Ureter (tissue), 1 donor: ENCODE measurements at regions not wholly inside any gene's neighbourhood (a gene's known extent, or its start where the extent isn't known, plus 50 kb on each side); places are given as distances from the start of the nearest gene placed in this dataset.
A peak's percentile ranks its signal among the peaks of the same experiment; 100 is the strongest.

ENCODE experiments used
- DNase-seq: peaks from one replicate; pipeline ENCODE4 v3.0.0-alpha.2; 2020; ENCODE audit warnings: low spot score
- donor health status: DM: yes; HTN: yes; CAD: no.

GRCh38 chr2:898319-898718 is 52.3 kb upstream of the SNTG2 start:
- peak; percentile 36 for DNase-seq

- no peak for DNase-seq
Measured at GRCh38 chr2:897091-897490, 53.6 kb upstream of the SNTG2 start.

GRCh38 chr2:893311-893710 is 57.3 kb upstream of the SNTG2 start:
- peak; percentile 42 for DNase-seq

DNA sequence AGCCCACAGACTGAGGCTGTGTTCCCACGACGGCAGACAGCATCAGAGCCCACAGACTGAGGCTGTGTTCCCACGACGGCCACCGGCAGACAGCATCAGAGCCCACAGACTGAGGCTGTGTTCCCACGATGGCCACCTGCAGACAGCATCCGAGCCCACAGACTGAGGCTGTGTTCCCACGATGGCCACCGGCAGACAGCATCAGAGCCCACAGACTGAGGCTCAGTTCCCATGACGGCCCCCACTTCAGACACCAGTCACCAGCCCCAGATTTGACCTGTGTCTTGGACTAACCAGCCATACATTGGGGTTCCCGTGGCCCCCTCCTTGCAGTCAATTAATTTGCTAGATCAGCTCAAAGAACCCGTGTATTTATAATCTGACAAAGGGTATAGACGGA is 57.8 kb upstream of the SNTG2 start:
- DNase-seq: peak; percentile 19

DNA sequence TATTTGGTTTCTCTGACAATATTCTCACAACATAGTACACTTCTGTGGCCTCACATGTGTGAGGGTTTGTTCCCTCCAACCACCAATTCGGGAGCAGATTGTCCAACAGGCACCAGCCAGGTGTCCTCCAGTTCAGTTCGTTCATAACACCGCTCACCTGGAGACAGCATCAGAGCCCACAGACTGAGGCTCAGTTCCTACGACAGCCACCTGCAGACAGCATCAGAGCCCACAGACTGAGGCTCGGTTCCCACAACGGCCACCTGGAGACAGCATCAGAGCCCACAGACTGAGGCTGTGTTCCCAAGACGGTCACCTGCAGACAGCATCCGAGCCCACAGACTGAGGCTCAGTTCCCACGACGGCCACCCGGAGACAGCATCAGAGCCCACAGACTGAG is 58.2 kb upstream of the SNTG2 start:
- no peak for DNase-seq

DNA sequence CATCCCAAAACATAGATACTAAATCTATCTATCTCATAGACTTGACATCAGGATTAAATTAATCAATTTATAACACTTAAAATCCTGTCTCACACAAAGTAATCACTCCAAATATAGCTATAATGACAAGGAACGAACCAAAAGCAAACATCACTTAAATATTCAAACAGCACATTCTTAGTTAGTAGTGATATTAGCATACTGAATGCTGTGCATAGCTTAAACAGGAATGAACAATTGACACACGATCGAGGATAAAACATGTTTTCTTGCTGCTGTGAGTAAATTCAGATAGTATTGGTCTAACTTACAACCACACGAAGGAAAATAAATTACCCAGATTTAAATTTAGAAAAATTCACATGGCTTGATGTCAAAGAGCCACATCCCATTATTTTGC is 58.9 kb upstream of the SNTG2 start:
- DNase-seq: no peak

- peak; percentile 18 for DNase-seq
Measured at GRCh38 chr2:890791-891190, 59.9 kb upstream of the SNTG2 start.

DNA sequence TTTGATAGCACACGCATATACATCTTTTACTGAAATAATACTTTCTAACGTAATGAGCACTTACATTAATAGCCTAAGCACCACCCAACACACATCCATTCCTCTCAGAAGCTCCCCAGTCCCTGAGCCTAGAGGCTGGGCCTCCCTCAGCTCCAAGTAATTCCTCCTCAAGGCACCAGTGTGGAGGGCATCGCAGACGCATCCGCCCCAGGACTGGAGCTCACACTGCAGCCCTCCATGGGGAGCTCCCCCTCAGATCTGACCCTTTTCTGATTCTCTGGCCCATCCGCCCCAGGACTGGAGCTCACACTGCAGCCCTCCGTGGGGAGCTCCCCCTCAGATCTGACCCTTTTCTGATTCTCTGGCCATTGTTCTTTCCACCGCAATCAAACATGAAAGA is 60.4 kb upstream of the SNTG2 start:
- DNase-seq: no peak

GRCh38 chr2:888906-889566 is 61.6 kb upstream of the SNTG2 start:
- peak; percentile 25 for DNase-seq

GRCh38 chr2:888211-888801 is 62.3 kb upstream of the SNTG2 start:
- peak; percentile 28 for DNase-seq

GRCh38 chr2:887639-888038 is 63.0 kb upstream of the SNTG2 start:
- no peak for DNase-seq

DNA sequence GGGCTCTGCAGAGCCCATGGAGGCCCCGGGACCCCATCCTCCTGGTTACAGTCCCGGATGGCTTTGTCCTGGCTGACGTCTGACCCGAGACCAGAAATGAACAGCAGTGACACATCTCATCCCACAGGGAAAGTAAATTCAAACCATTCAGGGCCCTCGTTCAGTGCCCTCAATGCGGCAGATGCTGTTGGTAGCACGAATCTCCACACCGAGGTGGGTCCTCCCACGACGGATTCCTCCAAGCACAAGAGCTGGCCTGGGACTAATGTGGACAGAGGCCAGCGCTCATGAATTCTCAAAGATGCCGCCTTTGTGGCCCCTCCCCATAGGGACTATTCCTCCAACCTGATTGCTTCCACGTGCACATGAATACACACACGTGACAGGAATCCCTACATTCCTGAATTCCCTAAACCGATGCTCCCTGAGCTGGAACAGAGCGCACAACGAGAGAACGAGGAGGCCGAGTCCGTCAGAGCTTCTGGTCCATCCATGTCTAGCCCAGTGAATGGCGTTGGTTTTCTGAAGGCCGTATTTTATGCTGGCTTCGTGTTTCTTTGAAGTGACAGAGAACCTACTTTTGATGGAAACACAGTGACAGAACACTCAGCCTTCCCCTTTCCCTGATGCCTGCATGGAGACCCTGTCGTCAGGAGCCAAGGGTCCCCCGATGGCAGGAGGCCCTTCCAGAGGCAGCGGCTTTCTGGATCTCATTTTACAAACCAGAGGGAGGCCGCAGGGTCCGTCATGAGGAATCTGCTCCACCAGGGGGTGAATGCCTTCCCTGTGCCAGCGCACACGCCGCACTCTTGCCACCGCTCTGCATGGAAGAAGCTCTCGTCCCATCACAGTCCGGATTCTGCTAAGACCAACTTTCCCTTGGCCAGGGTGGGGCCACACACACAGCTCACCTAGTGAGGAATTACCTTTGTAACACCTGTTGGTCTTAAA is 64.3 kb upstream of the SNTG2 start:
- DNase-seq: peak; percentile 35

GRCh38 chr2:885230-886071 is 65.2 kb upstream of the SNTG2 start:
- peak; percentile 24 for DNase-seq

GRCh38 chr2:883803-884748 is 66.6 kb upstream of the SNTG2 start:
- peak; percentile 8 for DNase-seq

DNA sequence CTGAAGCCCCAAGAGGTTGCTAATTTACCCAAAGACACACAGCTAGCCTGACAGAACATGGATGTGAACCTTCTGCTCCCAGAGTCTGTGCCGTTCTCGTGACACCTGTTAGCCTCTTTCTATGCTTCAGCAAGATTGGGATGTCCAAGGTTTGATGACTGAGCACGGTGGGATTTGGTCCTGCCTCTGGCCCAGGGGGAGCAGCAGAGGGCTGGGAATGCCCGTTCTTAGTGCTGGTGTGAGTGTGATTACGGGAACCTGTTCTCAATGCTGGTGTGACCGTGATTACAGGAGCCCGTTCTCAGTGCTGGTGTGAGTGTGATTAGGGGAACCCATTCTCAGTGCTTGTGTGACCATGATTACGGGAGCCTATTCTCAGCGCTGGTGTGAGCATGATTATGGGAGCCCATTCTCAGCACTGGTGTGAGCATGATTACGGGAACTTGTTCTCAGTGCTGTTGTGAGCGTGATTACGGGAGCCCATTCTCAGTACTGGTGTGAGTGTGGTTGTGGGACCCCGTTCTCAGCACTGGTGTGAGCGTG is 67.3 kb upstream of the SNTG2 start:
- peak; percentile 27 for DNase-seq

GRCh38 chr2:881204-881918 is 69.3 kb upstream of the SNTG2 start:
- DNase-seq: peak; percentile 29

- DNase-seq: peak; percentile 36
Measured at GRCh38 chr2:880201-880970, 70.3 kb upstream of the SNTG2 start.

- peak; percentile 17 for DNase-seq
Measured at GRCh38 chr2:879540-879939, 71.1 kb upstream of the SNTG2 start.
